ENCODE measurements at regions not wholly inside any gene's neighbourhood (a gene's known extent, or its start where the extent isn't known, plus 50 kb on each side); places are given as distances from the start of the nearest gene placed in this dataset.

DNA sequence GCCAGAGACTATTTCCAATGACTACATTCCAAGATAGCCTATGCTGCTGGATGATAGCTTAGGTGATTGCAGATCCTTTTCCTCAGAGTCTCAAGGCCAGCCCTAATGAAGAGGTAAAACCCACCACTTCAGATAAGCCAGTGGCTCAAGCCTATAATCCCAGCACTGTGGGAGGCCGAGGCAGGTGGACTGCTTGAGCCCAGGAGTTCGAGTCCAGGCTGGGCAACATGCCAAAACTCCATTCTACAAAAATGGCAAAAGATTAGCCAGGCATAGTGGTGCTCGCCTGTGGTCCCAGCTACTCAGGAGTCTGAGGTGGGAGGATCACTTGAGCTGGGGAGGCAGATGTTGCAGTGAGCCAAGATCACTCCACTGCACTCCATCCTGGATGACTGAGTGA is 495.3 kb downstream of the ZIC1 start (continued):
- TF ChIP-seq, protein P1, sequence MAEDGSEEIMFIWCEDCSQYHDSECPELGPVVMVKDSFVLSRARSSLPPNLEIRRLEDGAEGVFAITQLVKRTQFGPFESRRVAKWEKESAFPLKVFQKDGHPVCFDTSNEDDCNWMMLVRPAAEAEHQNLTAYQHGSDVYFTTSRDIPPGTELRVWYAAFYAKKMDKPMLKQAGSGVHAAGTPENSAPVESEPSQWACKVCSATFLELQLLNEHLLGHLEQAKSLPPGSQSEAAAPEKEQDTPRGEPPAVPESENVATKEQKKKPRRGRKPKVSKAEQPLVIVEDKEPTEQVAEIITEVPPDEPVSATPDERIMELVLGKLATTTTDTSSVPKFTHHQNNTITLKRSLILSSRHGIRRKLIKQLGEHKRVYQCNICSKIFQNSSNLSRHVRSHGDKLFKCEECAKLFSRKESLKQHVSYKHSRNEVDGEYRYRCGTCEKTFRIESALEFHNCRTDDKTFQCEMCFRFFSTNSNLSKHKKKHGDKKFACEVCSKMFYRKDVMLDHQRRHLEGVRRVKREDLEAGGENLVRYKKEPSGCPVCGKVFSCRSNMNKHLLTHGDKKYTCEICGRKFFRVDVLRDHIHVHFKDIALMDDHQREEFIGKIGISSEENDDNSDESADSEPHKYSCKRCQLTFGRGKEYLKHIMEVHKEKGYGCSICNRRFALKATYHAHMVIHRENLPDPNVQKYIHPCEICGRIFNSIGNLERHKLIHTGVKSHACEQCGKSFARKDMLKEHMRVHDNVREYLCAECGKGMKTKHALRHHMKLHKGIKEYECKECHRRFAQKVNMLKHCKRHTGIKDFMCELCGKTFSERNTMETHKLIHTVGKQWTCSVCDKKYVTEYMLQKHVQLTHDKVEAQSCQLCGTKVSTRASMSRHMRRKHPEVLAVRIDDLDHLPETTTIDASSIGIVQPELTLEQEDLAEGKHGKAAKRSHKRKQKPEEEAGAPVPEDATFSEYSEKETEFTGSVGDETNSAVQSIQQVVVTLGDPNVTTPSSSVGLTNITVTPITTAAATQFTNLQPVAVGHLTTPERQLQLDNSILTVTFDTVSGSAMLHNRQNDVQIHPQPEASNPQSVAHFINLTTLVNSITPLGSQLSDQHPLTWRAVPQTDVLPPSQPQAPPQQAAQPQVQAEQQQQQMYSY (CRISPR knock-in tag; IDR thresholded peaks at IDR 0.05): no peak
- TF ChIP-seq, protein P2, sequence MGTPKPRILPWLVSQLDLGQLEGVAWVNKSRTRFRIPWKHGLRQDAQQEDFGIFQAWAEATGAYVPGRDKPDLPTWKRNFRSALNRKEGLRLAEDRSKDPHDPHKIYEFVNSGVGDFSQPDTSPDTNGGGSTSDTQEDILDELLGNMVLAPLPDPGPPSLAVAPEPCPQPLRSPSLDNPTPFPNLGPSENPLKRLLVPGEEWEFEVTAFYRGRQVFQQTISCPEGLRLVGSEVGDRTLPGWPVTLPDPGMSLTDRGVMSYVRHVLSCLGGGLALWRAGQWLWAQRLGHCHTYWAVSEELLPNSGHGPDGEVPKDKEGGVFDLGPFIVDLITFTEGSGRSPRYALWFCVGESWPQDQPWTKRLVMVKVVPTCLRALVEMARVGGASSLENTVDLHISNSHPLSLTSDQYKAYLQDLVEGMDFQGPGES (IDR thresholded peaks at IDR 0.05): no peak
- no peak for TF ChIP-seq IRF4 (IDR thresholded peaks at IDR 0.05; ENCODE audit: low read depth, low read length)

DNA sequence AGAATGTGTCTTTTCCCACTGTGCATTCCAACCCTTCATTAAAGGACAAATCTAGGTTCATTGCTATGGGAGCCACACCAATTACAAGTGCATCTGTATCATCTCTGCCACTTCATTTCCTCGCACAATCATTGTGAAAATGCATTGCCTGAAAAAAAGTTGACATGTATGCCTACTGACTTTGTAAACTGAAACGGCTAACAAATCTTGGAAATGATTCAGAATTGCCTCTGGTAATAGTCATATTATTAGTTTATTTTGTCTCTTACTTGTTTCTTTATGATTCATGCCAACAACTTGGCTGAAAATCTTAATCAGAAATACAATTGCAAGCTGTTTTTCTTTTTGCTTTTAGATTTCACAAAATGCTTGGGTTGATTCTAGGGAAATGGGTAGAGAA is 497.1 kb downstream of the ZIC1 start:
- SMC1A ChIA-PET (ENCODE audit: uncharacterized antibody, unreplicated experiment): interaction anchor here (1.0 to 2.1 kb wide), 4 partner anchors 8 to 16 kb away, joined by 3 to 6 read pairs (median 4); no protein-coding TSS in a partner anchor
- H3K27ac ChIP-seq (ENCODE audit: control insufficient read depth, insufficient read depth): no peak overlapping the region
- no peak overlapping the region for H3K9ac ChIP-seq (ENCODE audit: control insufficient read depth, insufficient read depth, low read length)
- CTCF ChIA-PET: interaction anchor here (2.0 kb wide), 1 partner anchor 15 kb away, joined by 5 read pairs; no protein-coding TSS in a partner anchor
- peak; percentile 83 for ATAC-seq
- DNase-seq (ENCODE audit: low read depth, low spot score): no peak
- no peaks in the 10 kb centered on the region for H3K79me2 ChIP-seq (ENCODE audit: control insufficient read depth, insufficient read depth, low read length)
- RAD21 ChIA-PET (ENCODE audit: unreplicated experiment): no interaction called here
- WGBS (ENCODE audit: insufficient coverage, insufficient replicate concordance, low lambda C conversion rate, missing lambda C conversion rate): 0% methylated on average over 2 of the region's 2 CpGs
- H3K9me3 ChIP-seq (replicated peaks; ENCODE audit: control insufficient read depth, insufficient read depth, low read length): no peaks in the 10 kb centered on the region
- no peaks in the 10 kb centered on the region for H3K4me1 ChIP-seq (ENCODE audit: control insufficient read depth, insufficient read depth, low read length)
- no peaks in the 10 kb centered on the region for H3K27me3 ChIP-seq (replicated peaks in 1 of 2; ENCODE audit: control insufficient read depth in 2 of 2, insufficient read depth in 2 of 2, low read length in 1 of 2)
- BruUV-seq (replicated peaks): no TSS peak
- no peak overlapping the region for H3K4me3 ChIP-seq
- H3K36me3 ChIP-seq (ENCODE audit: control insufficient read depth in 2 of 2, insufficient read depth in 2 of 2, low read length in 1 of 2): no peaks in the 10 kb centered on the region
- H4K20me1 ChIP-seq (ENCODE audit: control insufficient read depth, insufficient read depth): no peaks in the 10 kb centered on the region
- FAIRE-seq: no peak
- intact Hi-C loops (cut with micrococcal nuclease; ENCODE audit: unreplicated experiment): no loop called here
- H3K4me2 ChIP-seq (ENCODE audit: control insufficient read depth, insufficient read depth): no peak overlapping the region
- H2AFZ ChIP-seq (ENCODE audit: control insufficient read depth, low read depth, low read length): no peak overlapping the region
- no peak for TF ChIP-seq ZNF207 (IDR thresholded peaks at IDR 0.05; ENCODE audit: borderline replicate concordance)
- peak; percentile 45; the same call in 1 of the 2 replicates for TF ChIP-seq JUNB (IDR thresholded peaks at IDR 0.05)
- in situ Hi-C loops (cut with MboI): no loop called here
- POLR2A ChIA-PET: no interaction called here
